Daoy (cell line): ENCODE measurements at regions not wholly inside any gene's neighbourhood (a gene's known extent, or its start where the extent isn't known, plus 50 kb on each side); places are given as distances from the start of the nearest gene placed in this dataset.
"Not testable (repeated sequence)": the region's sequence is repeated elsewhere in the genome, so short reads cannot be mapped to it uniquely, and the experiment has no call there.

Experiments
- DNase-seq: peaks from one replicate; pipeline ENCODE4 v3.0.0-alpha.2; 2015; ENCODE audit warnings: low read depth

DNA sequence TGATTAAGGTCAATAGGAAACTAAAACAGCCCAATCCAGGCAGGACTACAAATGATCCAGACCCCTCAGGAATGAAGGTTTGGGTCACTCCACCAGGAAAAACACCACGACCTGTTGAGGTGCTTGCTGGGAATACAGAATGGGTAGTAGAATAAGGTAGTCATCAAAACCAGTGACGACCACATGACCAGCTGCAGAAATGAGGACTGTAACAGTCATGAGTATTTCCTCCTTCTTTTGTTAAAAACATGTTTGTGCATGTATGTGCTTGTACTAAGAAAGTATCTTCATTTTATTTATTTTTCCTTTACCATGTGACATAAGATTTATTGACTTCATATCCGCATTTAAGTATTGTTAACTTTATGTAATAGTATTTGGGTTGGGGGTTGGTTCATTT is 603.5 kb upstream of the NR3C2 start:
- no peak for DNase-seq

DNA sequence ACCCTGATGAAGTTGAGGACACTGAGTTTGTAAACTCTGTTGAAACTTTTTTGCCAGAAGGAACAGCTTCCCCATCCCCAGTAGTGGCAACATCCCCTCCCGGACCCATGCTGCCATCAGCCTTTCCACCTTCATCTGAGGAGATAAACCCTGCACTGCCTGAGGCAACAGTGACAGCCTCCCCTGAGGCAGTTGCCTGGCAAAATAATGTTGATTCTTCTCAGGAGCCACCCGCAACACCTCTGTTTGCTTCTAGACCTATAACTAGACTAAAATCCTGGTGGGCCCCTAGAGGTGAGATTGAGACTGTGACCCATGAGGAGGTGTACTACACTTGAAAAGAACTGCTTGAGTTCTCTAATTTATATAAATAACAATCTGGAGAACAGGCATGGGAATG is 597.6 kb upstream of the NR3C2 start:
- not testable (repeated sequence) for DNase-seq

DNA sequence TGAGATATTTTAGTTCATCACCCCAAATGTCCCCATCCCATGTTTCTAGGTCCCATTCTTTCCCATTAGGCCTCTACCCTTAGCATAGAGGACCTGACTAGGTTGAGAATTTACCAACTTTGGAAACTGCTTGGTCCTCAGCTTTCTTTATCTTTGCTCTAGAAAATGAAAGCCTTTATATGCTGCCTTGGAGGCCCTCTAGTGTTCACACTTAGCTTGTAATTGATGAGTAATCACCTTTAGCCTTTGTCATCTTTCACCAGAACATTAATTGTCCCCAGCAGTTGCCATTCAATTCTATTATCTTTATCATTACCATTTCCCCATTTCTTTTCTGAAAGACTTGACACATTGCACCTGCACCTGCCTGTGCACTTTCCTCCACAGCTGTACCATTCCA is 589.2 kb upstream of the NR3C2 start:
- DNase-seq = no peak

DNA sequence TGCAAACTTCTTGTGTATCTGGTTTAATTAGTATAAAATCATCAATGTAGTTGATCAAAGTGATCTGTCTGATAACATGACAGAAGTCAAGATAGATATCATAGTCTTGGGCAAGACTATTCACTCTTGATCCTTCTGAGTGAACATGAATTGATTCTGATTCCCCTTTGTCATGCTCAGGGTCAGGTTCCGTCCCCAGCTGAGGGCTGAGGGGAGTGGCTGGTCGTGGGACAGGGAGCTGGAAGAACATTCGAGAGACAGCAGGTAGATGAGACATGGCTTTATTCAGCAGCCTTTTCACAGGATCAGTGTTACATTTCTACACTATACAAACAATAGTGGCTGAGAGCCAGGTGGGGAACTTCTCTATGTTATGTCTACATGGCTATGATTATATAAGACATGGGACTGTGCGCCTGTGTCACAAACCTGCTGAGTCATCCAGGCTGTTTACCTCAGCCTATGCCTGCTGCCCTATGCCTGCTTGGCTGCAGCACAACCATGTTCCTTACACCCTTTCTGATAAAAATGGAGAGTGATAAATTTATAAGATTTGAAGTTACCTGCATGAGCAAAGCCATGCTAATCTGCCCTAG is 586.9 kb upstream of the NR3C2 start:
- DNase-seq = no peak

DNA sequence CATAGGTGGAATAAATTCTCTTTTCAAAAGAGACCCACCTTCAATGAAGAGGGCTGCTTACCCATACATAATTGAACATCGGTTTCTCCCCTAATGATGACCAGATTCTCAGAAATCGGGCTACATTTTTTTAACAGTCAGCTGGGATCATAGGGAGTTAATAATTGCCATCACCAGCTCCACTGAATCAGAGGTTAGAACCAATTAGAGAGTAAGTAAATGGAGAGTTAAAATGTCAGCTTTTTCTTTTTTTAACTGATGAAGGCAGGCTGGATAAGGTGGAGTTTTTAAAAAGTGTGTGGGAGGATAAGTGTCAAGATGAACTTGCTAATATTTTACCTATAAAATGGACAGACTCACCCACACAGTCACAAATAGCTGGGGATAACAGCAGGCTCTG is 584.5 kb upstream of the NR3C2 start:
- DNase-seq = no peak

DNA sequence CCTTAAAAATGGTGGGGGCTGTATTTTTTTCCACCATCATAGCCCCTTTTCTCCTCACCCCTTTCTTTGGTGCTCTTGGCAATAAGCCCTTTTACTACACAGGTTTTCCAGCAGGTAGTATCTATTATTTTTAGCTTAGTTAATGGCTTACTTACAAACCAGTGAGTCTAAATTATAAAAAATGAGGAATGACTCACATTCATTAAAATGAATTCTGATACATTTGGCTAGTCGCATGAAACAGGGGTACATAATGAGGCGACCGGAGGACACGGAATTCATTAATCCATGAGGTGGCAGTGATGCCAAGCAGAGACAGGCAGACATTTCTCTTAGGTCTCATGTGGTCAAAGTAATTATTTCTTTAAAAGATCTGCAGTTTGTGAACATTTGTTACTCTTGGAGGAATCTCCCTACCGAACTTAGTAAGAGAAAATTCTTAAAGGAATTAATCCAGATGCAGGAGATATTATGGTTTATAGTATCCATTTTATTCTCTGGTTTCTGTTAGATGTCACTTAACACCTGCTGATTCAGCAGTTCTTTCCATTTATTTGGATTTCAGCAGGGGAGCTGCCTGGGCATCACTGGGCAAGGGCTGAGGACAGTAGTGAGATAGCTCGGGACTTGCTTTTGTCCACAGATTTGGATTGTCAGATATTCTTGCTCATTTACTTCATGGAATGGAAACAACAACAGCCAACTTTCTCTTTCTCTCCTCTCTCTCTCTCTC is 575.0 kb upstream of the NR3C2 start:
- no peak for DNase-seq

DNA sequence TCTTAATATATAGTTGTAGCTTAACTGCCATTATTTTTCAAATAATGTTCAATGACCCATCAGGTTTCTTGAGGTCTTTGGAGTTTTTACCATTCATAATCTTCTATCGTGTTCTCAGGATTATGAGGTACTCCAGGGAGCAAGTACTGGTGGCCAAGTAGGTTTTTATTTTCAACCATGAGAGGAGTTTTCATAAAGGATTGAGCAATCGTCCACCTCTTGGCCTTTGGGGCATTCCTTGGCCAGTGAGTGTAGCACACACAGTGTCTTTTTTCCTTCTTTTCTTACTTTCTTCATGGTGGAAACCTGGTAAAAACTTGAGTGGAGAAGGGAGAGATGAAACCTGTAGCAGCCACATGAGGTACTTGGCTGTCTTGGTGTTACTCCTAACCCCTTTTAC is 567.0 kb upstream of the NR3C2 start:
- DNase-seq = no peak

DNA sequence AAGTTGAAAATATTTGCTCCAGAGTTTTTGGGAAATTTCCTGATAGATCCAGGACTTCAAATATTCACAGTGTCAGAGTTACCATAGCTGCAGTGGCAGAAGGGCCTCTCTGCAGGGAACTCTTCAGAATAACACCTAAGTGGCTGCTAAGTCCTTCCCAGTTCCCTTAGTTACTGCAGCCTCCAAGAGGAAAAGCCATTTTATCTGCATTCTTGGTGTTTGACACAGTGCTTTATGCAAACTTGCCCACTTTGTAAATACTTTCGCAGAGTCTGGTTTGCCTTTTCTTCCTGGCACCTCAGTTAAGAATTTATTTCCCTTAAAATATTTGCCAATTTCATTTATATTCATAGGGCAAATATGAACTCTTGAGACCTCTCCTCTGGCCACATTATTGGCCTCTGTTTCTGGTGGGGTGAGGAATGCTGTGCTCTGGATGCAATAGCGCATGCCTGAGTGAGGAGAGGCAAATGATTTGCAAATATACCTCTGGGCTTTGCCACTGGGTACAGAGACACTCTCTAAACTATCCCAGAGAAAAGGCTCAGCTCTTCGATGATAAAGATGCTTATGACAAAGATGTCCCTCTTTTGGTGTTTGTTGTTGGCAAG is 566.3 kb upstream of the NR3C2 start:
- DNase-seq = no peak

DNA sequence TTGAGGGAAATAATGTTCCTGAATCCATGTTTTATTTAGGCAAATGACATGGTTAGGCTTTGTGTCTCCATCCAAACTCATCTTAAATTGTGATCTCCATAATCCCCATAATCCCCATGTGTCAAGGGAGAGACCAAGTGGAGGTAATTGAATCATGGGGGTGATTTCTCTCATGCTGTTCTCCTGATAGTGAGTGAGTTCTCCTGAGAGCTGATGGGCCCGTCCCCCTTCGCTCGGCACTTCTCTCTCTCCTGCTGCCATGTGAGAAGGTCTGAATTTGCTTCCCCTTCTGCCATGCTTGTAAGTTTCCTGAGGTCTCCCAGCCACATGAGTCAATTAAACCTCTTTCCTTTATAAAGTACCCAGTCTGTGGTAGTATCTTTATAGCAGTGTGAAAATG is 563.0 kb upstream of the NR3C2 start:
- DNase-seq = no peak

DNA sequence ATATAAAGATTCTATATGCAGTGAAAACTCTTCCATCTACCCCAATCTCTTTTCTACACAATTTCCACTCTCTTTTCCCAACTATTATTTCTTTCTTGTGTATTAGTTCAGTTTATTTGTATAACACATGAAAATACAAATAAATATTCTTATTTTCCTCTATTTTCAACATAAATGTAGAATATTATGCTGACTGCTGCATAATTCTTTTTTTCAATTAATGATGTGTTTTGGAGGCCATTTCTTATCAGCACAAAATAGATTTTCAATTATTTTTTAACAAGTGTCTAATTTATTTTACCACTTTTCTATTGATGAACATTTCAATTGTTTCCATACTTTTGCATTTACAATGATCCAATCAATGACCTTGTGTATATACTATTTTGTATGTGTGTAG is 557.7 kb upstream of the NR3C2 start:
- no peak for DNase-seq

DNA sequence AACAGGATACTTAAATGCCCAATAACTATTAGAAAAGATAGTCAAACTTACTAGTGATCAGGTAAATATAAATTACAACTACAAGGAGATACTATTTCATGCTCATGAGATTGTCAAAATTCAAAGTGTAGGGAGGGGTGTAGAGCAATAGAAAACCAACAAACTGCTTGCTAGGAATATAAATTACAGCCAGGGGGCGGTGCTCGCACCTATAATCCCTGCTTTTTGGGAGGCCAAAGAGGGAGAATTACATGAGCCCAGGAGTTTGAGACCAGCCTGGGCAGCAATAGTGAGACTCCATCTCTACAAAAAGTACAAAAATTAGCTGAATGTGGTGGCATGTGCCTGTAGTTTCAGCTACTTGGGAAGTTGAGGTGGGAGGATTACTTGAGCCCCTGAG is 556.5 kb upstream of the NR3C2 start:
- DNase-seq = no peak

DNA sequence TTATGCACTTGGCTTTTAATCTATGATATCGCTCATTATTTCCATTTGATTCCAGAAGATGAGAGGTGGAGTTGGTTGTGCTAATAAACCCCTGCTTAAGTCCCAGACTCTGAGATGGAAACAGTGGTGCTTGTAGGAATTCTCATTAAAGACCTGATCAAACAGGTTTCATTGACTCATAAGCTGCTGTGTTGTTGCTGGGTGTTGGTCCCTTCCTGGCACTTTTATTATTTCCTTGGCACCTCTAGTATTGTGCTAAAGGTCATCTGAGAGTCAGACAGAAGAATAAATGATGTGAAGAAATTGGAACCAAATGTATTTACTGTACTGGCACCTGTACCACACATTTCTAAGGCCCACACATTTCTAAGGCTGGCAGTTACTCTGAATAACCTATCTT is 544.7 kb upstream of the NR3C2 start:
- no peak for DNase-seq

DNA sequence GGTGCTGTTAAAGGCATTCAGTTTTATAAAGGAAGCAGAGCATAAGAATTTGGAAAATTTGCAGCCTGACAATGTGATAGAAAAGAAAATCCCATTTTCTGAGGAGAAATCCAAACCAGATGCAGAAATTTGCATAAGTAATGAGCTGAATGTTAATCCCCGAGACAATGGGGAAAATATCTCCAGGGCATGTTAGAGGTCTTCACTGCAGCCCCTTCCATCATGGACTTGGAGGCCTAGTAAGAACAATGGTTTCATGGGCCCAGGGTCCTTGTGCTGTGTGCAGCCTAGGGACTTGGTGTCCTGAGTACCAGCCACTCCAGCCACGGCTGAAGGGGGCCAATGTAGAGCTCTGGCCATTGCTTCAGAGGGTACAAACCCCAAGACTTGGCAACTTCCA is 542.7 kb upstream of the NR3C2 start:
- DNase-seq = no peak

DNA sequence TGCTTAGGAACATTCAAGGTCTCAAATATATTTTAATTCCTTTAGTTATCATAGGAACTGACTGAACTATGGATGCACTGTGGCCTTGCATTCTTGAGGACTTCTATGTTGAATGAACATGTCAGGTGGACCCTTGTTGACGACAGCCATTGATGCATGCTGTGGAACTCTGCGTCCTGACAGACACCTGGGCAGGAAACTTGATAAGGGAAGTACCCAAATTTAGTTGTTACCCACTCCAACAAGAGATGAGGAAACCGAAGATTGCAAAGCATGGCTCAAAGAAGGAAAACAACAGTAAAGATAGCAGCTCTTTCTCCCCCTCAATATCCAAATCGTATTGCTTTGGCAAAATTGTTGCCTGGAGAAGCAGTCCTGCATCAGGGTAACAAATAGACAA is 540.0 kb upstream of the NR3C2 start:
- DNase-seq = no peak

DNA sequence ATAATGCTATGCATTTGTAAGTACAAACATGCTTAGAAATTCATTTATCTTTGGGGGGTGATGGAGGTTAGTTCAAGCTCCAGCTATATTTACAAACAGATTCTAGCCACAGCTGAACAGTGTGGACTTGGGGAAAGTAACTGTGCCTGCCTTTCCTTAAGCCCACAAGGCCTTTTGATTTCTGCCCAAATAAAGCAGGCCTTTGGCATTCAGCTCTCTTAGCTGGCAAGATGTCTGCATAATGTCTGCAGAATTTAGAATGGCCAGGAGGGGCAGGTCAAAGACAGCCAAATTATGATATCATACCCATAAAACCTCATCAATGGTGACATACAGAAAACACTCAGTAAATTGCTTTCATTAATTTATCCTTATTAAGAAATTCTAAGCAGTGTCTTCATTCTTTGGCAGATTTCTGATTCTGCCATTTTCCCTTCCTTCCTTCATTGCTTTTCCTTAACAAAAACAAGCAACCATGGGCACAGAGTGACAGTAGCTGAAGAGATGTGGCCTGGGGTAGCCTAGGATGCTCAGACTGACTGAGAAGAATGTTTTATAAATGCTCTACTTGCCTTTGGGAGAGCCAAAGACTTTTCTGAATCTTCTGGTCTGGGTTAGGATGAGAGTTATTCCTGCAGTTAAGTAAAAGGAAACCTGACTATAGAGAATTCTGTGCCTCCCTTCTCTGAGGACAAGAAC is 538.7 kb upstream of the NR3C2 start:
- no peak for DNase-seq

DNA sequence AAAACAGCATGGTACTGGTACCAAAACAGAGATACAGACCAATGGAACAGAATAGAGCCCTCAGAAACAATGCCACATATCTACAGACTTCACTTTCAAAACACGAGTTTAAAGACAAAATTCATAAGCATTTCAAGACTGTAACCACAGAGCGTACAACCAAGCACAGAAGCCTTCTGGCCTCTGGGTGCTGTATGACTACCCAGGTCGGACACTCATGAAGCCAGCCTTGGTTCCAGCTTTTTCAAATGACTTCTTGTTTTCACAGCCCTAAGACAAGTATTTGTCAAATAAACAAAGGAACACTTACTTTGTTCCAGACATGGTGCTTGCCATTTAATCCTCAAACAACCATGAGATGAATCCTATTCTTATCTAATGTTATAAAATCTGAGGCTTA is 536.1 kb upstream of the NR3C2 start:
- no peak for DNase-seq

DNA sequence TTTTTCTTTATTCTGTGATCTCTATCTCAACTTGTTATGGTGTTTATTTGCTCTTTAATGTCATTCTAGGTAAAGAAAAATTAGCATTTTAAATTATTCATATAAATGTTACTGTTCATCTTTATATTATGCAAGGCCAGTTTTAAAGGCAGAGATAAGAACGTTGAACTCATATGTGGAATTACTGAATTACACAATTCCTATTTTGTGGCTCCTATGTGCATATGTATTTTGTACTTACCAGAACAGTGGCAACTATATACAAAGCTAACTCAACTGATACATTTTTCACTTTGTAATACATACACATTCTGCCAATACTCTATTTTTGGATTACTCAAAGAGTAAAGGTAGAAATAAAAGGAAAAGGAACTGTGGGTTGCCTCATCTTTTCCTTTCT is 533.2 kb upstream of the NR3C2 start:
- DNase-seq = no peak

DNA sequence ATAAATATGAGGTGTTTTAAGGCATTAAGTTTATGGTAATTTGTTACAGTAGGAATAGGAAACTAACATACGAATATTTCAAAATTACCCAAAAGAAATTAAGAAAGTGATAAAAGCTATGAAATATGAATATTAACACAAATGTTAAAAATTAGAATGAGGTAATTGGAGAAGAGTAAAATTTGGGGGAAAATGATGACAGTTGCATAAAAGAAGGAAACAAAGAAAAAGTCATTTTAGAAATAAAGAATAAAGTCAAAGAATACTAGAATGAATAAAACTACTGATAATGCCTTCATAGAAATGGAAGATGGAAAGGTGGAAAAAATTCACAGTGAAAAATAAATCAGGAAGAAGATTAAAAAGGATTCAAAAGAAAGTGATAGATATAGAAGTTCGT is 522.9 kb upstream of the NR3C2 start:
- DNase-seq = no peak

DNA sequence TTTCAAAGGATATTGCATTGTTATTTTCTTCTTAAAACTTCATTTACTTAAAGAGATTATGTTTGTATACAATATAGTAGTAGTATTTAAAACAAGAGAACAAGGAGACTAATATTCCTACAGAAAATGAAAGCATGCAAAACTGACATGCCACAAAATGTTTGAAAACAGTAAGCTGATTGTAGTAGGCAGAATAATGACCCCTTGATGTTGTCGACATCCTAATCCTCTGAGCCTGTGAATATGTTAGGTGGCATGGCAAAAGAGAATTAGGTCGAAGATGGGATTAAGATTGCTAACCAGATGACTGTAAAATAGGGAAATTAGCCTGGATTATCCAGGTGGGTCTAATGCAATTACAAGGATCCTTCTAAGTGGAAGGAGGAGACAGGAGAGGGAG is 522.2 kb upstream of the NR3C2 start:
- DNase-seq = no peak

DNA sequence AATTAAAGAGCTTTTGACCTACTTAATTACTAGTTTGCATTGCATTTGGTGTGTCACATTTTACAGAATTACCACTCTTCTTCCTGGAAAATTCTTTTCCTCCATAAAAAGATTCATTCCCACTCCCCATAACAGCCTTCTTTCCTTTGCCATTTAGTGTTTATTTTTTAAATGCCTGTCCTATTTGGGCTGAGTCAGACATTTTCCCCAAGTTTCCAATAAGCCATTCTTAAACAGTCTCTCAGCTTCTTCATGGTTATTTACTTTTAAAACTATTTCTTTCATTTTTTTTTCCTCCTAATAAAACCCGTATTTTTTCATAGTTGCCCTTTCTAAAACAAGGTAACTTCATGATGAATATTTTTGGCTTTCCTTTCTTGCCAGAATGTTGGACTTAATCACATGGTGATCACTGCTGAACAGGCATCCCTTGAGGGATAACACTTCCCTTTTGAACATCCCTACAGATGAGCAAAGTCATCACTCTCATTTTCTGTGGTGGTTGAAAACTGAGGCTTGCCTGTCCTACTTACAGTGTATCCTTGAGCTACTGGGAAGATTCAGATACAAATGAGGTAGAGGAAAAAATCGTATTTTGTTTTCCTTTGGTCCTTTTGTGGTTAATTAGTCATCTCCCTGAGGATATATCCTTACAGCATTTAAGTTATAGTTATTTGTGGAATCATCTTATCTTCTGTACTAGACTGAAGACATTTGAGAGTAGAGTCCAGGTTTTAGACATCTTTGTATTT is 520.5 kb upstream of the NR3C2 start:
- DNase-seq = no peak

DNA sequence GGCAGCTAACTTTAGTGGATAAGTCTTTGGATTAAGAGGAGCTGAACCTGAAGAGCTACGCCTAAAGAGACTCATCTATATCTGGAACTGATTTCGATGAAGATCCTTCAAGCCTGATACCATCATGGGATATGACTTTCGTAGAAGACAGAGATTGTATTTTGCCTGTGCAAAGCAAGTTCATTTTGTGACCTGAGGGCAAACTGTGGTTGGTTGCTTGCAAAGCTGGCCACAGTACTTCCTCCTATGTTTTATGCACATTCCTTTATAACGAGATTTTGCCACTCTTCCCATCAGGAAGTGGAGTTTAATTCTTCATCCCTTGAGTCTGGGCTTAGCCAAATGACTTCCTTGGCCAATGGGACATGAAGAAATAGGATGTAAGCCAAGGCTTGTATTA is 519.3 kb upstream of the NR3C2 start:
- no peak for DNase-seq

DNA sequence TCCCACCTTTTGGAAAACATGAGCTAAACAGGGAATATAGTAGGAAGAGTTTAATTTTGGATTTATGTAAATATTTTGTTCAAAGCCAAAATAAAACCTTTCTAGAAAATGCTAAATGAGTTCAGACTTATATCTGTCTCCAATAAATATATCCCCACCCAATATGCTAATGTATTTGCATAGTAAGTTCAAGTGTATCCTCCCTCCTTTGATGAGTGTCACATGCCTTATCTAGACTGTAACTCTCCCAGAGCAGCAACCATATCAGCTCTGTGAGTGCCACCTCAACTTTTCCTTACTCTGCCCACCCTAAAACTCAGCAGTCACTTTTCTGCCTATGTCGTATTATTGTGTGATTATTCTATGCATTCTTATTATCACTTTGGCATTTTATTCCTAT is 516.1 kb upstream of the NR3C2 start:
- DNase-seq = no peak
